Esophagus squamous epithelium (tissue), 5 donors: ENCODE measurements at regions not wholly inside any gene's neighbourhood (a gene's known extent, or its start where the extent isn't known, plus 50 kb on each side); places are given as distances from the start of the nearest gene placed in this dataset.
A peak's percentile ranks its signal among the peaks of the same experiment; 100 is the strongest.

Source experiments
- DNase-seq: peaks from one replicate; lab custom pipeline; 2025; lab: John Stamatoyannopoulos, UW
- H3K27ac ChIP-seq, 4 donors: fragments of 200-600 bp; sonication (generic); one replicate each; pipeline ENCODE4 v1.5.1; 2016 to 2019; ENCODE audit warnings: mild to moderate bottlenecking in 1 of 4
- H3K27me3 ChIP-seq, 4 donors: fragments of 200-600 bp; sonication (generic); 1 replicate in 3 of 4; 2 replicates in 1 of 4; pipeline versions ENCODE4 v1.5.1 to v1.6.0; 2017 to 2021; ENCODE audit warnings: antibody characterized with exemption in 1 of 4
- H3K36me3 ChIP-seq, 3 donors: fragments of 200-600 bp; sonication (generic); one replicate each; pipeline ENCODE4 v1.5.1; 2016 to 2019
- H3K4me1 ChIP-seq, 3 donors: fragments of 200-600 bp; sonication (generic); one replicate each; pipeline ENCODE4 v1.5.1; 2017 to 2019
- H3K4me3 ChIP-seq, 4 donors: fragments of 200-600 bp; sonication (generic); 1 replicate in 3 of 4; 2 replicates in 1 of 4; pipeline ENCODE4 v1.5.1; 2016 to 2019; ENCODE audit warnings: mild to moderate bottlenecking in 2 of 4, moderate library complexity in 1 of 4
- H3K9me3 ChIP-seq, 3 donors: fragments of 200-600 bp; sonication (generic); one replicate each; pipeline ENCODE4 v1.5.1; 2016 to 2019
- CTCF ChIP-seq, 6 experiments: fragments of 450-650 bp in 4 of 6; fragments of 200-600 bp in 2 of 6; sonication (generic) in 2 of 6; IDR thresholded peaks; one replicate each; pipeline ENCODE4 v1.5.1; 2016 to 2019; ENCODE audit warnings: antibody characterized with exemption in 6 of 6, mild to moderate bottlenecking in 4 of 6, moderate library complexity in 4 of 6
- POLR2A ChIP-seq, 4 donors: fragments of 450-650 bp; IDR thresholded peaks; one replicate each; pipeline ENCODE4 v1.6.1; 2017; ENCODE audit warnings: antibody characterized with exemption in 4 of 4, mild to moderate bottlenecking in 4 of 4, moderate library complexity in 3 of 4
- WGBS, 2 donors: methylation state at CpG; one replicate each; pipeline ENCODE4 v1.1.5; 2018; 5-methylcytosine and 5-hydroxymethylcytosine counted together
- intact Hi-C: fragments of 100-400 bp; cut with DNase I; formaldehyde crosslinking; loops from one replicate; pipeline ENCODE4 v1.15.0; 2022
- donor health status: DM: yes; HTN: yes; CAD: no.

- WGBS, 2 donors = 85% methylated on average over 2 of the region's 2 CpGs; no CpG with 5 or more reads in 1 of the 2 donors
Observed at GRCh38 chrY:15162211-15162610, 637.9 kb downstream of the NLGN4Y start.

GRCh38 chrY:15179890-15180289 lies 655.6 kb downstream of the NLGN4Y start:
- Histone ChIP-seq H3K4me1 (no peaks in the 10 kb centered on the region), H3K27ac (no peak overlapping the region), H3K27me3 (no peaks in the 10 kb centered on the region), H3K9me3 (no peaks in the 10 kb centered on the region), H3K36me3 (no peaks in the 10 kb centered on the region), H3K4me3 (no peak overlapping the region)
- no peak for DNase-seq
- TF ChIP-seq CTCF (IDR thresholded peaks at IDR 0.05) = no peak
- no peak for TF ChIP-seq POLR2A (IDR thresholded peaks at IDR 0.05)
- WGBS, 2 donors = 40% methylated on average over 2 of the region's 2 CpGs; no CpG with 5 or more reads in 1 of the 2 donors
- intact Hi-C loops = no loop called here

More at GRCh38 chrY:15162211-15162610, 637.9 kb downstream of the NLGN4Y start:
- intact Hi-C loops = no loop called here
- no peaks in the 10 kb centered on the region for H3K4me1 ChIP-seq
- no peak overlapping the region for H3K4me3 ChIP-seq
- no peak for DNase-seq
- no peaks in the 10 kb centered on the region for H3K9me3 ChIP-seq
- TF ChIP-seq POLR2A (IDR thresholded peaks at IDR 0.05) (no peak), CTCF (IDR thresholded peaks at IDR 0.05) (no peak)
- no peaks in the 10 kb centered on the region for H3K27me3 ChIP-seq
- no peak overlapping the region for H3K27ac ChIP-seq
- H3K36me3 ChIP-seq = no peaks in the 10 kb centered on the region

GRCh38 chrY:15229056-15229455 lies 704.7 kb downstream of the NLGN4Y start:
- no peaks in the 10 kb centered on the region for H3K9me3 ChIP-seq
- intact Hi-C loops = no loop called here
- no peak for DNase-seq
- H3K36me3 ChIP-seq = no peaks in the 10 kb centered on the region
- peak in 1 of 6 experiments; percentile 26 for TF ChIP-seq CTCF (IDR thresholded peaks at IDR 0.05)
- TF ChIP-seq POLR2A (IDR thresholded peaks at IDR 0.05) = no peak
- H3K27me3 ChIP-seq = no peaks in the 10 kb centered on the region
- WGBS, 2 donors = 40% methylated on average over 2 of the region's 2 CpGs; no CpG with 5 or more reads in 1 of the 2 donors
- H3K4me3 ChIP-seq = no peak overlapping the region
- no peak overlapping the region for H3K27ac ChIP-seq
- H3K4me1 ChIP-seq = no peaks in the 10 kb centered on the region

- intact Hi-C loops = no loop called here
- H3K4me3 ChIP-seq = no peak overlapping the region
- TF ChIP-seq CTCF (IDR thresholded peaks at IDR 0.05) (no peak), POLR2A (IDR thresholded peaks at IDR 0.05) (no peak)
- DNase-seq = no peak
- no peak overlapping the region for H3K27ac ChIP-seq
- H3K9me3 ChIP-seq = no peaks in the 10 kb centered on the region
- WGBS, 2 donors = 80% methylated on average over 1 of the region's 1 CpG; no CpG with 5 or more reads in 1 of the 2 donors
- no peaks in the 10 kb centered on the region for H3K4me1 ChIP-seq
- no peaks in the 10 kb centered on the region for H3K27me3 ChIP-seq
- H3K36me3 ChIP-seq = no peaks in the 10 kb centered on the region
Observed at GRCh38 chrY:15239596-15240132, 715.3 kb downstream of the NLGN4Y start.

GRCh38 chrY:15259286-15259685 lies 735.0 kb downstream of the NLGN4Y start:
- Histone ChIP-seq H3K4me3 (no peak overlapping the region), H3K27me3 (no peaks in the 10 kb centered on the region), H3K4me1 (peaks cover 0 to 6% (median 0%) of the 10 kb centered on the region in 3 donors), H3K27ac (peak overlapping the region in 1 of 4 donors; percentile 44), H3K9me3 (no peaks in the 10 kb centered on the region), H3K36me3 (no peaks in the 10 kb centered on the region)
- no peak for TF ChIP-seq POLR2A (IDR thresholded peaks at IDR 0.05)
- 48% methylated on average over 2 of the region's 3 CpGs; no CpG with 5 or more reads in 1 of the 2 donors for WGBS, 2 donors
- intact Hi-C loops = no loop called here
- DNase-seq = no peak
